CD14-positive monocyte (primary cell): ENCODE measurements at regions not wholly inside any gene's neighbourhood (a gene's known extent, or its start where the extent isn't known, plus 50 kb on each side); places are given as distances from the start of the nearest gene placed in this dataset.

Source experiments
- DNase-seq, 3 donors: peaks; one replicate each; pipeline ENCODE4 v3.0.0-alpha.2; 2011 to 2022
- H2AFZ ChIP-seq: 2 replicates; pipeline ENCODE4 v1.6.0; 2012; ENCODE audit warnings: mild to moderate bottlenecking, low read depth, low read length, inconsistent platforms; ENCODE audit not compliant: insufficient read depth, poor library complexity, severe bottlenecking
- H3K27ac ChIP-seq, 2 donors: 1 replicate in 1 of 2; 2 replicates in 1 of 2; pipeline ENCODE4 v1.5.1; 2012 to 2013; ENCODE audit warnings: low read length in 2 of 2, control low read depth in 1 of 2, inconsistent platforms in 1 of 2, low read depth in 1 of 2, mild to moderate bottlenecking in 1 of 2
- H3K27me3 ChIP-seq, 2 donors: one replicate each; pipeline versions ENCODE4 v1.6.0 to v1.6.1; 2011 to 2013; ENCODE audit warnings: low read length in 2 of 2; ENCODE audit not compliant: control insufficient read depth in 2 of 2, insufficient read depth in 2 of 2
- H3K36me3 ChIP-seq, 2 donors: replicated peaks in 1 of 2; 1 replicate in 1 of 2; 2 replicates in 1 of 2; pipeline versions ENCODE4 v1.5.1 to v1.6.1; 2012 to 2013; ENCODE audit warnings: low read length in 2 of 2, control low read depth in 1 of 2, inconsistent platforms in 1 of 2, mild to moderate bottlenecking in 1 of 2; ENCODE audit not compliant: insufficient read depth in 2 of 2, control insufficient read depth in 1 of 2
- H3K4me1 ChIP-seq, 2 donors: 1 replicate in 1 of 2; 2 replicates in 1 of 2; pipeline versions ENCODE4 v1.5.1 to v1.6.1; 2012 to 2013; ENCODE audit warnings: low read length in 2 of 2, control low read depth in 1 of 2, inconsistent platforms in 1 of 2, mild to moderate bottlenecking in 1 of 2, moderate library complexity in 1 of 2; ENCODE audit not compliant: insufficient read depth in 2 of 2, control insufficient read depth in 1 of 2
- H3K4me2 ChIP-seq: replicated peaks from 2 replicates; pipeline ENCODE3; 2012; ENCODE audit warnings: low read length, moderate library complexity, mild to moderate bottlenecking; ENCODE audit not compliant: poor library complexity, severe bottlenecking; ENCODE audit errors: extremely low read depth
- H3K4me3 ChIP-seq, 3 experiments: fragments of 200-600 bp in 1 of 3; sonication (generic) in 1 of 3; replicated peaks in 1 of 3; 1 replicate in 2 of 3; 2 replicates in 1 of 3; pipeline ENCODE4 v1.5.1; 2011 to 2013; ENCODE audit warnings: low read length in 3 of 3, mild to moderate bottlenecking in 3 of 3, control low read depth in 2 of 3, low read depth in 2 of 3, inconsistent platforms in 1 of 3, moderate library complexity in 1 of 3
- H3K79me2 ChIP-seq: 2 replicates; pipeline ENCODE4 v1.6.0; 2012; ENCODE audit warnings: mild to moderate bottlenecking, control low read depth, inconsistent platforms, low read length, moderate library complexity; ENCODE audit not compliant: insufficient read depth
- H3K9ac ChIP-seq: 2 replicates; pipeline ENCODE4 v1.6.0; 2017; ENCODE audit warnings: low read length, mild to moderate bottlenecking; ENCODE audit not compliant: insufficient read depth, poor library complexity, severe bottlenecking
- H3K9me3 ChIP-seq, 2 donors: replicated peaks in 1 of 2; 1 replicate in 1 of 2; 2 replicates in 1 of 2; pipeline versions ENCODE4 v1.5.1 to v1.6.1; 2012 to 2013; ENCODE audit warnings: low read length in 2 of 2, control low read depth in 1 of 2; ENCODE audit not compliant: control insufficient read depth in 1 of 2, insufficient read depth in 1 of 2
- H4K20me1 ChIP-seq: 2 replicates; pipeline ENCODE4 v1.6.0; 2012; ENCODE audit warnings: mild to moderate bottlenecking, low read length, control low read depth, moderate library complexity; ENCODE audit not compliant: insufficient read depth
- H3K27ac Mint-ChIP-seq, 7 donors: one replicate each; pipeline ENCODE4 v1.8.0; 2020; ENCODE audit warnings: mild to moderate bottlenecking in 7 of 7, mixed read lengths in 7 of 7, moderate library complexity in 6 of 7, inconsistent platforms in 2 of 7
- H3K27me3 Mint-ChIP-seq, 3 donors: one replicate each; pipeline ENCODE4 v1.8.0; 2021 to 2022; ENCODE audit warnings: low read depth in 3 of 3, mild to moderate bottlenecking in 3 of 3, mixed read lengths in 3 of 3, moderate library complexity in 3 of 3, inconsistent platforms in 1 of 3
- H3K36me3 Mint-ChIP-seq, 2 donors: one replicate each; pipeline ENCODE4 v1.8.0; 2020; ENCODE audit warnings: mixed read lengths in 2 of 2, inconsistent platforms in 1 of 2, mild to moderate bottlenecking in 1 of 2
- H3K4me1 Mint-ChIP-seq: one replicate; pipeline ENCODE4 v1.8.0; 2020; ENCODE audit warnings: mild to moderate bottlenecking, mixed read lengths
- H3K4me3 Mint-ChIP-seq, 2 donors: one replicate each; pipeline ENCODE4 v1.8.0; 2020; ENCODE audit warnings: mild to moderate bottlenecking in 2 of 2, mixed read lengths in 2 of 2, moderate library complexity in 1 of 2
- H3K9me3 Mint-ChIP-seq, 7 donors: one replicate each; pipeline ENCODE4 v1.8.0; 2020 to 2022; ENCODE audit warnings: mixed read lengths in 7 of 7, mild to moderate bottlenecking in 6 of 7, moderate library complexity in 6 of 7, inconsistent platforms in 2 of 7
- WGBS: methylation state at CpG from one replicate; pipeline ENCODE4 v1.1.5; 2013; ENCODE audit warnings: missing lambda C conversion rate; ENCODE audit not compliant: insufficient coverage; 5-methylcytosine and 5-hydroxymethylcytosine counted together
- intact Hi-C, 2 donors: fragments of 100-400 bp; cut with micrococcal nuclease; formaldehyde crosslinking; loops; one replicate each; pipeline versions ENCODE4 v1.15.0 to v1.15.1; 2023
- TF ChIP-seq, protein P1 (sequence below): fragments of 200-600 bp; IDR thresholded peaks from one replicate; pipeline ENCODE4 v1.8.0; 2022; ENCODE audit warnings: antibody characterized with exemption, mild to moderate bottlenecking

- Mint-ChIP-seq H3K27me3 (no peaks in the 10 kb centered on the region), H3K27ac (no peak overlapping the region), H3K4me3 (no peak overlapping the region), H3K9me3 (peaks cover 0 to 3% (median 0%) of the 10 kb centered on the region in 7 donors), H3K4me1 (no peaks in the 10 kb centered on the region), H3K36me3 (no peaks in the 10 kb centered on the region)
- Histone ChIP-seq H3K4me3 (no peak overlapping the region), H3K27me3 (no peaks in the 10 kb centered on the region), H3K79me2 (no peaks in the 10 kb centered on the region), H3K36me3 (no peaks in the 10 kb centered on the region), H2AFZ (no peak overlapping the region), H3K9me3 (no peaks in the 10 kb centered on the region), H3K9ac (no peak overlapping the region), H3K27ac (no peak overlapping the region), H4K20me1 (no peaks in the 10 kb centered on the region), H3K4me2 (no peak overlapping the region), H3K4me1 (no peaks in the 10 kb centered on the region)
- no peak for DNase-seq
- no CpG with 5 or more reads among the region's 1 CpG for WGBS
- intact Hi-C loops: no loop called here
- TF ChIP-seq, protein P1, sequence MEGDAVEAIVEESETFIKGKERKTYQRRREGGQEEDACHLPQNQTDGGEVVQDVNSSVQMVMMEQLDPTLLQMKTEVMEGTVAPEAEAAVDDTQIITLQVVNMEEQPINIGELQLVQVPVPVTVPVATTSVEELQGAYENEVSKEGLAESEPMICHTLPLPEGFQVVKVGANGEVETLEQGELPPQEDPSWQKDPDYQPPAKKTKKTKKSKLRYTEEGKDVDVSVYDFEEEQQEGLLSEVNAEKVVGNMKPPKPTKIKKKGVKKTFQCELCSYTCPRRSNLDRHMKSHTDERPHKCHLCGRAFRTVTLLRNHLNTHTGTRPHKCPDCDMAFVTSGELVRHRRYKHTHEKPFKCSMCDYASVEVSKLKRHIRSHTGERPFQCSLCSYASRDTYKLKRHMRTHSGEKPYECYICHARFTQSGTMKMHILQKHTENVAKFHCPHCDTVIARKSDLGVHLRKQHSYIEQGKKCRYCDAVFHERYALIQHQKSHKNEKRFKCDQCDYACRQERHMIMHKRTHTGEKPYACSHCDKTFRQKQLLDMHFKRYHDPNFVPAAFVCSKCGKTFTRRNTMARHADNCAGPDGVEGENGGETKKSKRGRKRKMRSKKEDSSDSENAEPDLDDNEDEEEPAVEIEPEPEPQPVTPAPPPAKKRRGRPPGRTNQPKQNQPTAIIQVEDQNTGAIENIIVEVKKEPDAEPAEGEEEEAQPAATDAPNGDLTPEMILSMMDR: no peak
Observed at GRCh38 chr3:148607491-148607890, 90.2 kb upstream of the AGTR1 start.

- Histone ChIP-seq H4K20me1 (no peaks in the 10 kb centered on the region), H3K4me3 (no peak overlapping the region), H2AFZ (no peak overlapping the region), H3K27ac (no peak overlapping the region), H3K9ac (no peak overlapping the region), H3K4me2 (no peak overlapping the region), H3K4me1 (no peaks in the 10 kb centered on the region), H3K79me2 (no peaks in the 10 kb centered on the region), H3K9me3 (no peaks in the 10 kb centered on the region), H3K36me3 (no peaks in the 10 kb centered on the region), H3K27me3 (no peaks in the 10 kb centered on the region)
- no peak for DNase-seq
- TF ChIP-seq, protein P1: no peak
- no CpG with 5 or more reads among the region's 1 CpG for WGBS
- peaks cover 0 to 3% (median 0%) of the 10 kb centered on the region in 7 donors for H3K9me3 Mint-ChIP-seq
- H3K27ac Mint-ChIP-seq: no peak overlapping the region
- no peaks in the 10 kb centered on the region for H3K36me3 Mint-ChIP-seq
- intact Hi-C loops: no loop called here
- H3K4me3 Mint-ChIP-seq: no peak overlapping the region
- H3K27me3 Mint-ChIP-seq: peaks cover 0 to 2% (median 0%) of the 10 kb centered on the region in 3 donors
- no peaks in the 10 kb centered on the region for H3K4me1 Mint-ChIP-seq
Observed at GRCh38 chr3:148612278-148612677, 85.4 kb upstream of the AGTR1 start.
